BJ (cell line): ENCODE measurements at regions not wholly inside any gene's neighbourhood (a gene's known extent, or its start where the extent isn't known, plus 50 kb on each side); places are given as distances from the start of the nearest gene placed in this dataset.

ENCODE experiments used
- CTCF ChIA-PET: fragments of 350-600 bp; formaldehyde crosslinking; extraction: SDS; loops from one replicate; lab custom pipeline; 2021; ENCODE audit warnings: antibody characterized with exemption, inconsistent platforms; lab: Yijun Ruan, JAX
- POLR2A ChIA-PET: fragments of 300-600 bp; sonication (Branson Sonifier 250); formaldehyde crosslinking; extraction: SDS; loops from one replicate; lab custom pipeline; 2021; ENCODE audit warnings: antibody characterized with exemption; lab: Charles Lee
- DNase-seq: peaks from one replicate; pipeline ENCODE4 v3.0.0-alpha.2; 2011; ENCODE audit warnings: low read depth
- H3K27me3 ChIP-seq: 2 replicates; pipeline ENCODE4 v1.6.0; 2011; ENCODE audit warnings: low read length; ENCODE audit not compliant: control insufficient read depth, insufficient read depth
- H3K36me3 ChIP-seq: 2 replicates; pipeline ENCODE4 v1.5.1; 2011; ENCODE audit warnings: low read length; ENCODE audit not compliant: control insufficient read depth, insufficient read depth
- H3K4me3 ChIP-seq: 2 replicates; pipeline ENCODE4 v1.5.1; 2011; ENCODE audit warnings: low read depth, mild to moderate bottlenecking, control low read depth, low read length
- CTCF ChIP-seq: IDR thresholded peaks from 2 replicates; pipeline ENCODE4 v1.5.1; 2011; ENCODE audit warnings: low read depth, mild to moderate bottlenecking, control low read depth, inconsistent platforms, low read length, moderate library complexity; ENCODE audit not compliant: insufficient read depth

- TF ChIP-seq CTCF = no peak
- ChIA-PET POLR2A (no interaction called here), CTCF (no interaction called here)
- no peaks in the 10 kb centered on the region for H3K36me3 ChIP-seq
- H3K27me3 ChIP-seq = no peaks in the 10 kb centered on the region
- H3K4me3 ChIP-seq = no peak overlapping the region
- DNase-seq = no peak
These were observed 114.0 kb upstream of the FKBP1C start for GRCh38 chr6:63097222-63097621.

GRCh38 chr6:63098789-63099188 is 112.5 kb upstream of the FKBP1C start:
- no peak for DNase-seq
- POLR2A ChIA-PET = no interaction called here
- Histone ChIP-seq H3K36me3 (no peaks in the 10 kb centered on the region), H3K27me3 (no peaks in the 10 kb centered on the region), H3K4me3 (no peak overlapping the region)
- no peak for TF ChIP-seq CTCF
- CTCF ChIA-PET = no interaction called here

GRCh38 chr6:63099772-63100459 is 111.4 kb upstream of the FKBP1C start:
- no peak for DNase-seq
- Histone ChIP-seq H3K36me3 (no peaks in the 10 kb centered on the region), H3K4me3 (no peak overlapping the region), H3K27me3 (no peaks in the 10 kb centered on the region)
- ChIA-PET CTCF (no interaction called here), POLR2A (no interaction called here)
- no peak for TF ChIP-seq CTCF

GRCh38 chr6:63114610-63115211 is 96.6 kb upstream of the FKBP1C start:
- no peak for DNase-seq
- no peak for TF ChIP-seq CTCF
- ChIA-PET CTCF (no interaction called here), POLR2A (no interaction called here)
- Histone ChIP-seq H3K36me3 (no peaks in the 10 kb centered on the region), H3K4me3 (no peak overlapping the region), H3K27me3 (no peaks in the 10 kb centered on the region)

- POLR2A ChIA-PET = no interaction called here
- no peak for TF ChIP-seq CTCF
- DNase-seq = no peak
- Histone ChIP-seq H3K27me3 (no peaks in the 10 kb centered on the region), H3K36me3 (no peaks in the 10 kb centered on the region), H3K4me3 (no peak overlapping the region)
- CTCF ChIA-PET = no interaction called here
These were observed 90.1 kb upstream of the FKBP1C start for GRCh38 chr6:63121166-63121565.
